Chondrocyte (in vitro differentiated cells): ENCODE measurements at regions not wholly inside any gene's neighbourhood (a gene's known extent, or its start where the extent isn't known, plus 50 kb on each side); places are given as distances from the start of the nearest gene placed in this dataset.

Experiments
- DNase-seq: peaks from one replicate; pipeline ENCODE4 v3.0.0; 2021; ENCODE audit warnings: mixed read lengths, low spot score
- H3K27ac Mint-ChIP-seq: one replicate; pipeline ENCODE4 v1.8.0; 2021; ENCODE audit warnings: mild to moderate bottlenecking, moderate library complexity, mixed read lengths; ENCODE audit not compliant: unreplicated experiment
- H3K27me3 Mint-ChIP-seq: 2 replicates; pipeline ENCODE4 v1.8.0; 2021; ENCODE audit warnings: low read depth, mixed read lengths
- H3K36me3 Mint-ChIP-seq: 2 replicates; pipeline ENCODE4 v1.8.0; 2021; ENCODE audit warnings: low read depth, mixed read lengths
- H3K4me1 Mint-ChIP-seq: 2 replicates; pipeline ENCODE4 v1.8.0; 2021; ENCODE audit warnings: low read depth, mild to moderate bottlenecking, mixed read lengths
- H3K4me3 Mint-ChIP-seq: one replicate; pipeline ENCODE4 v1.8.0; 2021; ENCODE audit warnings: mild to moderate bottlenecking, moderate library complexity, mixed read lengths; ENCODE audit not compliant: unreplicated experiment
- H3K9me3 Mint-ChIP-seq: 2 replicates; pipeline ENCODE4 v1.8.0; 2021; ENCODE audit warnings: low read depth, mixed read lengths
- TF ChIP-seq, protein P1 (sequence below): fragments of 200-600 bp; sonication (generic); IDR thresholded peaks from 2 replicates; pipeline ENCODE4 v1.5.0; 2021; ENCODE audit warnings: antibody characterized with exemption, mild to moderate bottlenecking, moderate library complexity

DNA sequence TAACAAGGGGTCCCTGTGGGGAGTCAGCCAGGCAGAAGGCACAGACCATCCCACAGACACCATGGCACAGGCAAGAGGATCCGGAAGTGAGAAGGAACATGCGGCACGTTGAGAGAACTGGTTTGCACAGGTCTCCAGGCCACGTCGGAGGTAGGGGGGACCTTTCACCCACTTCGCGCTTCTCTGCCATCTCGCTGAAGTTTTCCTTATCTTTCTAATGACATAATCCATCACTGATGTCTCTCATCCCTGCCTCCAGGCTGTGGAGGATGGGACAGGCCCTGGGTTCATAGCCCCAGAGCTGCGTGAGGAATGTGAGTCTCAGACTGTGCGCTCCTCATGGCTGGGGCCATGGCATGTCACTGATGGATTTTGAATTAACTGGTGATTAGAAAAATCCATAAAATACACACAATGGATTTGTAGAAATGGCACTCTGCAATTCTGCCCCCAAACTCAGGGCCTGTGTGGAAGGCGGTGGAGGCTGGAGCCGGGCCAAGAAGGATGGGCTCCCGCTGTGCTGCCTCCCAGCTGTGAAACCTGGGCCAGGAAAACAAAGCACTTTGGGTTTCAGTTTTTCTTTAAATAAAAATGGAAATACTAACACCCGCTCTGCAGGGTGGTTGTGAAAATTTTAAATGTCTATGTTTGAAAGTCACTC, 113.3 kb upstream of the ALKAL2 start:
- no peak overlapping the region for H3K27ac Mint-ChIP-seq
- DNase-seq = no peak
- peaks cover 8% of the 10 kb centered on the region for H3K9me3 Mint-ChIP-seq
- no peaks in the 10 kb centered on the region for H3K27me3 Mint-ChIP-seq
- peaks cover 16% of the 10 kb centered on the region for H3K4me1 Mint-ChIP-seq
- H3K36me3 Mint-ChIP-seq = peaks cover 3% of the 10 kb centered on the region
- no peak overlapping the region for H3K4me3 Mint-ChIP-seq
- TF ChIP-seq, protein P1, sequence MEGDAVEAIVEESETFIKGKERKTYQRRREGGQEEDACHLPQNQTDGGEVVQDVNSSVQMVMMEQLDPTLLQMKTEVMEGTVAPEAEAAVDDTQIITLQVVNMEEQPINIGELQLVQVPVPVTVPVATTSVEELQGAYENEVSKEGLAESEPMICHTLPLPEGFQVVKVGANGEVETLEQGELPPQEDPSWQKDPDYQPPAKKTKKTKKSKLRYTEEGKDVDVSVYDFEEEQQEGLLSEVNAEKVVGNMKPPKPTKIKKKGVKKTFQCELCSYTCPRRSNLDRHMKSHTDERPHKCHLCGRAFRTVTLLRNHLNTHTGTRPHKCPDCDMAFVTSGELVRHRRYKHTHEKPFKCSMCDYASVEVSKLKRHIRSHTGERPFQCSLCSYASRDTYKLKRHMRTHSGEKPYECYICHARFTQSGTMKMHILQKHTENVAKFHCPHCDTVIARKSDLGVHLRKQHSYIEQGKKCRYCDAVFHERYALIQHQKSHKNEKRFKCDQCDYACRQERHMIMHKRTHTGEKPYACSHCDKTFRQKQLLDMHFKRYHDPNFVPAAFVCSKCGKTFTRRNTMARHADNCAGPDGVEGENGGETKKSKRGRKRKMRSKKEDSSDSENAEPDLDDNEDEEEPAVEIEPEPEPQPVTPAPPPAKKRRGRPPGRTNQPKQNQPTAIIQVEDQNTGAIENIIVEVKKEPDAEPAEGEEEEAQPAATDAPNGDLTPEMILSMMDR = no peak

DNA sequence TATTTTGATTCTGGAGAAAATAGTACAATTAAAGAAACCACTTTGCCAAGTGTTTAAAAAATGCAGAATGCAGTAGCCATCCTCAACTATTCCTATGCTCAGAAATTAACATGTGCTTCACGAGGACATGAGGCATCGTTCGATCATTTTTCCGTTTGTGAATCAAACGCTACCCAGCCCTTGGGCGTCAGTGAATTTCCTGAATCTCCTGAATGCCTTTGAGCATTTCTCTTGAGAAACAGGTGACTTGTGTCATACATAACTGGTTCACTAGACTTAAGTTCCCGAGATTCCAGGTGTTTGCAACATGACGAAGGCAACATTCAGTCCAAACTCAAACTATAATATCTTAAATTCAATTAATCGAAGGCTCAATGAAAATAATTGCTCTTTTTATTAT, 110.0 kb upstream of the ALKAL2 start:
- H3K27me3 Mint-ChIP-seq = no peaks in the 10 kb centered on the region
- H3K4me1 Mint-ChIP-seq = peaks cover 43% of the 10 kb centered on the region
- no peak overlapping the region for H3K27ac Mint-ChIP-seq
- TF ChIP-seq, protein P1 = no peak
- DNase-seq = no peak
- no peak overlapping the region for H3K4me3 Mint-ChIP-seq
- no peaks in the 10 kb centered on the region for H3K9me3 Mint-ChIP-seq
- no peaks in the 10 kb centered on the region for H3K36me3 Mint-ChIP-seq

DNA sequence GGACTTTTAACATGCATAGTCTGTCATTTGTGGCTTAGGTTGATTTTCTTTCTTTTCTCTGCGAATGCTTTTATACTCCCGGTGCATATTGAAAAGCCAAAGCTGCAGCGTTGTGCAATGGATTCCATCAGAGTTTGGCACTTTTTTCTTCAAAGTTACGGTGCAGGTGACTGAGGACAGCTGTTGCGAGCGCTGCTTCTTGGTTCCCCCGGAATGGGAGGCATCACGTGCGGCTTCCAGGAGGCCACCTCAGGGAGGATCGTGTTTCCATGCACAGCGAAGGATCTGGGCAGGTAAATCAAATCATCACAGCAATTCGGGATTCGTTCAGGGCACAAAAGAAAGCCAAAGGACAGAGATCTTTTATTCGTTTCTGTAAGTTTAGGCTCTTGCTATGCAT, 109.6 kb upstream of the ALKAL2 start:
- Mint-ChIP-seq H3K36me3 (no peaks in the 10 kb centered on the region), H3K27me3 (no peaks in the 10 kb centered on the region), H3K9me3 (no peaks in the 10 kb centered on the region), H3K4me1 (peaks cover 43% of the 10 kb centered on the region), H3K27ac (no peak overlapping the region), H3K4me3 (no peak overlapping the region)
- DNase-seq = no peak
- TF ChIP-seq, protein P1 = no peak

DNA sequence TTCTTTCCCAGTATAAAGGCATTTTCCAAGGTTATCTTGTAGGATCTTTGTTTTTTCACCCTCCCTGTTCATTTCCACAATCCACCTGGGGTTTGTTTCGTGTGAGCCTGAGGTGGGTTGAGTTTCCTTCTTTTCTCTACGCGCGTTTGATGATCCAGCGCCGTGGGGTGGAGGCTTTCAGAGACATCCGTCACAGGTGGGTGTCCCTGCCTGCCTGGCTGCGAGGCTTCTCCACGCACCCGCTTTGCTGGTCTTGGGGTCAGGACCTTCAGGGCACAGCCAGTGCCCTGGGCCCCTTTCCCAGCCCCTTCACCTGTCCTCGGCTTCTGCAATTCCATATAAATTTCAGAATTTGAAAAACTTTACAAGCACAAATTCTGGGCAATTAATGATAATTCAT, 109.0 kb upstream of the ALKAL2 start:
- Mint-ChIP-seq H3K36me3 (no peaks in the 10 kb centered on the region), H3K4me1 (peaks cover 43% of the 10 kb centered on the region), H3K4me3 (no peak overlapping the region), H3K27ac (no peak overlapping the region), H3K9me3 (no peaks in the 10 kb centered on the region), H3K27me3 (no peaks in the 10 kb centered on the region)
- TF ChIP-seq, protein P1 = no peak
- no peak for DNase-seq

DNA sequence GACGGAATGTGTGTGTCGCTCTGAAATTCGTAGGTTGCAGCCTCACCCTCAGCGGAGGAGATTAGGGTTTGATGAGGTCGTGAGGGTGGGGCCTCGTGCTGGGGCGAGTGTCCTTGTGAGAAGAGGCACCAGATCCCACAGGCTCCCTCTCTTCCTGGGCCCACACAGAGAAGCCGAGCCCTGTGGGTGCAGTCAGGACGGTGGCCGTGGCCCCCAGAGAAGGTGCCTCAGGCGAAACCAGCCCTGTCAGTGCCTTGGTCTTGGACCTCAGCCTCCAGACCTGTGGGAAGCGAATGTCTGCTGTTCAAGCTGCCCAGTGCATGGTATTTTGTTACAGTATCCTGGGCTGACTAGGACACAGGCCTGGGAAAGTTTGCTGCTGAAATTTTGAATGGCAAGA, 108.0 kb upstream of the ALKAL2 start:
- Mint-ChIP-seq H3K27ac (peak overlapping the region; percentile 58), H3K27me3 (no peaks in the 10 kb centered on the region), H3K36me3 (no peaks in the 10 kb centered on the region), H3K4me1 (peaks cover 35% of the 10 kb centered on the region), H3K9me3 (no peaks in the 10 kb centered on the region), H3K4me3 (no peak overlapping the region)
- TF ChIP-seq, protein P1 = no peak
- DNase-seq = no peak
